ENCODE measurements at regions not wholly inside any gene's neighbourhood (a gene's known extent, or its start where the extent isn't known, plus 50 kb on each side); places are given as distances from the start of the nearest gene placed in this dataset.
A peak's percentile ranks its signal among the peaks of the same experiment; 100 is the strongest.

GRCh38 chr21:38922474-38923235 lies 116.9 kb downstream of the ETS2 start:
- Histone ChIP-seq H3K9ac (ENCODE audit: insufficient read depth in 1 of 2, low read length in 2 of 2) (no peak overlapping the region), H3K27me3 (ENCODE audit: control insufficient read depth in 3 of 3, insufficient read depth in 3 of 3, low read length in 2 of 3) (no peaks in the 10 kb centered on the region), H3K4me1 (ENCODE audit: control insufficient read depth in 5 of 5, insufficient read depth in 5 of 5, low read length in 5 of 5) (peaks cover 7 to 30% (median 14%) of the 10 kb centered on the region in 5 donors), H3K27ac (ENCODE audit: low read depth in 1 of 2, low read length in 1 of 2) (no peak overlapping the region), H3K4me3 (no peak overlapping the region), H3K9me3 (ENCODE audit: control insufficient read depth in 4 of 4, insufficient read depth in 3 of 4, low read length in 3 of 4) (no peaks in the 10 kb centered on the region), H3K36me3 (ENCODE audit: control insufficient read depth in 4 of 4, insufficient read depth in 4 of 4, low read length in 4 of 4) (no peaks in the 10 kb centered on the region)
- no peak for DNase-seq
- no peak for ATAC-seq (ENCODE audit: insufficient read depth, low FRiP score)
- 92 to 93% methylated on average over 6 of the region's 6 CpGs for WGBS, 2 donors
- no peak for TF ChIP-seq CTCF (IDR thresholded peaks at IDR 0.05; ENCODE audit: control extremely low read depth, extremely low read depth)

GRCh38 chr21:38921511-38922251 lies 116.0 kb downstream of the ETS2 start:
- DNase-seq (no peak), ATAC-seq (ENCODE audit: insufficient read depth, low FRiP score) (no peak)
- H3K4me3 ChIP-seq, result no peak overlapping the region
- no peaks in the 10 kb centered on the region for H3K36me3 ChIP-seq (ENCODE audit: control insufficient read depth in 4 of 4, insufficient read depth in 4 of 4, low read length in 4 of 4)
- peaks cover 8 to 27% (median 14%) of the 10 kb centered on the region in 5 donors for H3K4me1 ChIP-seq (ENCODE audit: control insufficient read depth in 5 of 5, insufficient read depth in 5 of 5, low read length in 5 of 5)
- no peaks in the 10 kb centered on the region for H3K27me3 ChIP-seq (ENCODE audit: control insufficient read depth in 3 of 3, insufficient read depth in 3 of 3, low read length in 2 of 3)
- 69 to 76% methylated on average over 7 of the region's 7 CpGs for WGBS, 2 donors
- H3K9ac ChIP-seq (ENCODE audit: insufficient read depth in 1 of 2, low read length in 2 of 2), result no peak overlapping the region
- TF ChIP-seq CTCF (IDR thresholded peaks at IDR 0.05; ENCODE audit: control extremely low read depth, extremely low read depth), result no peak
- no peaks in the 10 kb centered on the region for H3K9me3 ChIP-seq (ENCODE audit: control insufficient read depth in 4 of 4, insufficient read depth in 3 of 4, low read length in 3 of 4)
- peak overlapping the region in 1 of 2 donors; percentile 40 for H3K27ac ChIP-seq (ENCODE audit: low read depth in 1 of 2, low read length in 1 of 2)

- Histone ChIP-seq H3K4me3 (no peak overlapping the region), H3K27ac (ENCODE audit: low read depth in 1 of 2, low read length in 1 of 2) (no peak overlapping the region), H3K9me3 (ENCODE audit: control insufficient read depth in 4 of 4, insufficient read depth in 3 of 4, low read length in 3 of 4) (no peaks in the 10 kb centered on the region), H3K9ac (ENCODE audit: insufficient read depth in 1 of 2, low read length in 2 of 2) (no peak overlapping the region), H3K4me1 (ENCODE audit: control insufficient read depth in 5 of 5, insufficient read depth in 5 of 5, low read length in 5 of 5) (peaks cover 9 to 19% (median 11%) of the 10 kb centered on the region in 5 donors), H3K27me3 (ENCODE audit: control insufficient read depth in 3 of 3, insufficient read depth in 3 of 3, low read length in 2 of 3) (no peaks in the 10 kb centered on the region), H3K36me3 (ENCODE audit: control insufficient read depth in 4 of 4, insufficient read depth in 4 of 4, low read length in 4 of 4) (no peaks in the 10 kb centered on the region)
- DNase-seq (peak; percentile 42 to 85 (median 81)), ATAC-seq (ENCODE audit: insufficient read depth, low FRiP score) (peak; percentile 24)
- no peak for TF ChIP-seq CTCF (IDR thresholded peaks at IDR 0.05; ENCODE audit: control extremely low read depth, extremely low read depth)
- 49 to 78% methylated on average over 8 of the region's 8 CpGs for WGBS, 2 donors
Observed at GRCh38 chr21:38920631-38921398, 115.1 kb downstream of the ETS2 start.

Data from lung (tissue), 11 donors.